Adipose tissue (tissue), 3 donors: ENCODE measurements at regions not wholly inside any gene's neighbourhood (a gene's known extent, or its start where the extent isn't known, plus 50 kb on each side); places are given as distances from the start of the nearest gene placed in this dataset.
"Not testable (repeated sequence)": the region's sequence is repeated elsewhere in the genome, so short reads cannot be mapped to it uniquely, and the experiment has no call there.

Experiments used
- H3K27ac ChIP-seq: one replicate; pipeline ENCODE4 v1.5.1; 2013; ENCODE audit warnings: low read depth, low read length
- WGBS, 3 donors: extraction: QIAGEN DNeasy Blood & Tissue Kit; methylation state at CpG; one replicate each; pipeline ENCODE4 v1.1.7; 2013; 5-methylcytosine and 5-hydroxymethylcytosine counted together
- donor health status: healthy with polysubstance abuse.
- donor health status: Bipolar disorder and iron deficiency.
- donor health status: healthy.

DNA sequence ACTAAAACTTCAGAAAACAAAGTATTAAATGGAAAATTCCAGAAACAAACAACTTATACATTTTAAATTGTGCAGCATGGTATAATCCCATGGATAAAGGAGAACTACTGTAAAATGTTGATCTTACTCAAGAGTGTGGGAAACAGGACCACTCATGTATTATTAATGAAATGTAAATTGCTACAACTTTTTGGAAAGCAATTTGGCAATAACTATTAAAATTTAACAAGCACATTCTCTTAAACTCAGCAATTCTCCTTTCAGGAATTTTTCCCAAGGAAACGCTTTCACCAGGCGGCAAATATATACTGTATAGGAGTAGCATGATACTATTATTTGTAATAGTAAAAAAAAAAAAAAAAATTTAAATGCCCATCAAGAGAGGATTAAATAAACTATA is 284.5 kb upstream of the AMIGO2 start:
- no peak overlapping the region for H3K27ac ChIP-seq
- WGBS, 3 donors: 96 to 98% (median 97%) methylated on average over 2 of the region's 2 CpGs

DNA sequence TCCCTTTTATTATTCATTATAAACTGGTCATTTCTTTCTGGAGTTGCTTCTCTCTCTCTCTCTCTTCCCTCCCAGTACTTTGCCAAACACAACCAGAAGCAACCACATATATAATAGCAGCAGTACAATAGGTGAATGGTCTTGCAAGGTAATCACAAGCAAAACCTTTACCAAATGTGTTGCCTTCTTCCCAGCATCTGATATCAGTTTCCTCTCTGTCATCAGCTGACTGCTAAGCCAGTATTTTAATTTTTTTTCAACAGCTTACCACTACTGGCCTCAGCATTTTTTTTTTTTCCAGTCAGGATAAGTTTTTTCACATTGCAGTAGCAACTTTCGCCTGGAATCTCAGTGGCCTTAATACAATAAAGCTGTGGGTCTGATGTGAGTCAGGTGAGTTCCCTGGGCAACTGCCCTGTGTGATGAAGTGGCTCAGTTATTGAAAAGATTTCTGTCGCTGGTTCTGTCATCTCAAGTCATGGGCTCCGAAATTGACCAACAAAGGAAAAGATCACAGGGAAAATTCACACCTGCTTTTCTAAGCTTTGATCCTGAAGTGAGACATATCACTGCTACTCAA is 282.5 kb upstream of the AMIGO2 start:
- 59 to 82% (median 81%) methylated on average over 3 of the region's 3 CpGs for WGBS, 3 donors
- no peak overlapping the region for H3K27ac ChIP-seq

- no peak overlapping the region for H3K27ac ChIP-seq
- WGBS, 3 donors: 48 to 71% (median 53%) methylated on average over 7 of the region's 7 CpGs
Measured at GRCh38 chr12:47361389-47362021, 281.7 kb upstream of the AMIGO2 start.

- no peak overlapping the region for H3K27ac ChIP-seq
- 33 to 60% (median 36%) methylated on average over 4 of the region's 4 CpGs for WGBS, 3 donors
Measured at GRCh38 chr12:47360771-47361388, 281.1 kb upstream of the AMIGO2 start.

DNA sequence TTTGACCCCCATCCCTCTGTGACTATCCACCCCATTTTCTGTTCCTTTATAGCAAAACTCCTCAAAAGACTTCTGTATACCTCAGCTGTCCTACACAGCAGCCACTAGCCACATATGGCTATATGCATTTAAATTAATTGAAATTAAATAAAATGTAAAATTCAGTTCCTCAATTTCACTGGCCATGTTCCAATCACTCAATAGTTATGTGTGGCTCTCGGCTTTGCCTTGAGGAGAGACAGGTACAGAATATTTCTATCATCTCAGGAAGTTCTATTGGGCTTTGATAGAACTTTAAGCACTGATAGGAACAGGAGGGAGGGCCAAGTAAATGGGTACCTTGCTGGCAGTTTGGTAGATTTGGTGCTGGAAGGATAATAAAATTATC is 280.3 kb upstream of the AMIGO2 start:
- 40 to 65% (median 65%) methylated on average over 1 of the region's 1 CpG for WGBS, 3 donors
- no peak overlapping the region for H3K27ac ChIP-seq

- no peak overlapping the region for H3K27ac ChIP-seq
- WGBS, 3 donors: 87 to 90% (median 87%) methylated on average over 7 of the region's 7 CpGs
Measured at GRCh38 chr12:47359310-47360092, 279.7 kb upstream of the AMIGO2 start.

GRCh38 chr12:47357006-47357405 is 277.2 kb upstream of the AMIGO2 start:
- 83 to 90% (median 86%) methylated on average over 8 of the region's 8 CpGs for WGBS, 3 donors
- H3K27ac ChIP-seq: not testable (repeated sequence)

DNA sequence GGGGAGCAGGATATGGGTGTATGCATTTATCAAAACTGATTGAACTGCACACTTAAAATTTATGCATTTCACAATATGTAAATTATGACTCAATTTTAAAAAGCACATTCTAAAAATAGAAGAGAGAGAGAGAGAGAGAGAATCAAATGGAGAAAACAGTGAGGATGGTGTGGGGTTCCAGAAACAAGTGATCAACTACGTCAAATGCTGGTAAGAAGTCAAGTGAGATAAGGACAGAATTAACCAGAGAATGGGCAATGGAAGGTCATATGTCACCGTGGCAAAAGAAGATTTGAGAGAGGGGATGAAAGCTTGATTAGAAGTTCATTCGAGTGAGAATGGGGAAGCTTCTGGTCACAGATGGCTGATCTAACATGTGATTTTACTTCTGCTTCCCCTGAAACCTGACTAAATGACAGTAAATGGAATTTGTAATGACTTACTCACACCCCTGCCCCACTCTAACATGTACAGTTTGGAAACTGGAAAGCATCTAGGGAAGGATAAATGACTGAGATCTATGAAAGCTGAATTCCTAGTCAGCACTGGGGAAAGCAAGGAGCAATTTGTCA is 276.5 kb upstream of the AMIGO2 start:
- 40 to 68% (median 63%) methylated on average over 3 of the region's 3 CpGs for WGBS, 3 donors
- no peak overlapping the region for H3K27ac ChIP-seq

- WGBS, 3 donors: 66 to 86% (median 68%) methylated on average over 6 of the region's 6 CpGs
- no peak overlapping the region for H3K27ac ChIP-seq
Measured at GRCh38 chr12:47353508-47353907, 273.7 kb upstream of the AMIGO2 start.

DNA sequence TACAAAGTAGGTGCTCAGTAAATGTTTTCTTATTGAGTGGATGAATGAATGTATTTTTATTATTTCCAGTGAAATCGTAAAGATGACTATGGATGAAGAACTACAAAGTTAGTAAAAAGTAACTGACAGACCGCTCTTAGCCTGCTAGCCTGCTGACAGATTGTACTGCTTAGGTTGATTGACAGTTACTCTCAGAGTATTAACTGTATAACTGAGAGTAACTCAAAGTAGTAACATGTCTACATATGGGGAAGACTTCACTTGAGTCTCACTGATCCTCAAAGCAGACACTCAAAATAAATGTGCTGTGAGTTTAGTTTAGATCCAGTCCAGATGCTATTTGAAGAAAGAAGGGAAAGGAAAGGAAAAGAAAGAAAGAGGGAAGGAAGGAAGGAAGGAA is 272.3 kb upstream of the AMIGO2 start:
- WGBS, 3 donors: 90 to 96% (median 96%) methylated on average over 2 of the region's 2 CpGs
- no peak overlapping the region for H3K27ac ChIP-seq

DNA sequence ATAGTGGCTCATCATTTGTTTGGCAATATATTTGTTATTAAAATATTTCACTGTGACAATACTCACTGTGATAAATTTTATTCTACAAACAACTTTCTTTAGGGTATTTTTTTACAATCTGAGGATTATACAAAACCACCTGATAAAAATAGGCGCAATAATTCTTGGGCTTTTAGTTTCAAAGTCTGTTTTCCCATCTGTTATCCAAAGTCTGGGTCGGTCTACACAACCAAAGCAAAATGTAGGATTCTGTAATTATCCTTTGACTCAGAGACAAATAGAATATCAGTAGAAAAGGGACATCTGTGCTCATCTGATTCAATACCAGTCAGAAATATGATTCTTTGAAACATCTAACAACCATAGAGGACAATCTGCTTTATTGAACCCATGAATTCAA is 271.8 kb upstream of the AMIGO2 start:
- H3K27ac ChIP-seq: no peak overlapping the region
- WGBS, 3 donors: 93 to 95% (median 95%) methylated on average over 2 of the region's 2 CpGs

DNA sequence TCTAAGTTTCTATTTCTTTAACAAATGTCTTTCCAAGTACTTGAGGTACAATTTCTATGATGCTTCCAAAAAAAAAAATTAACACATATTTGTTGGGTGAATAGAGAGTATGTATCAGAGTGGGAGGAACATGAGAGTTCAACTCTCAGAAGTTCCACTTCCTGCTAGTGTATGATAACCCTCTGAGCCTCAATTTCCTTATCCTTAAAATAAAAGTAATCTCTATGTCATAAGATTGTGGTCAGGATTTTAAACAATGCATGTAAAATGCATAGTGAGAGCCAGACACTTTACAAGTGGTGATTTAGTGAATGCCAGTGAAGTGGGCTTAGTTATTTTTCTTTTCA is 270.3 kb upstream of the AMIGO2 start:
- no peak overlapping the region for H3K27ac ChIP-seq

DNA sequence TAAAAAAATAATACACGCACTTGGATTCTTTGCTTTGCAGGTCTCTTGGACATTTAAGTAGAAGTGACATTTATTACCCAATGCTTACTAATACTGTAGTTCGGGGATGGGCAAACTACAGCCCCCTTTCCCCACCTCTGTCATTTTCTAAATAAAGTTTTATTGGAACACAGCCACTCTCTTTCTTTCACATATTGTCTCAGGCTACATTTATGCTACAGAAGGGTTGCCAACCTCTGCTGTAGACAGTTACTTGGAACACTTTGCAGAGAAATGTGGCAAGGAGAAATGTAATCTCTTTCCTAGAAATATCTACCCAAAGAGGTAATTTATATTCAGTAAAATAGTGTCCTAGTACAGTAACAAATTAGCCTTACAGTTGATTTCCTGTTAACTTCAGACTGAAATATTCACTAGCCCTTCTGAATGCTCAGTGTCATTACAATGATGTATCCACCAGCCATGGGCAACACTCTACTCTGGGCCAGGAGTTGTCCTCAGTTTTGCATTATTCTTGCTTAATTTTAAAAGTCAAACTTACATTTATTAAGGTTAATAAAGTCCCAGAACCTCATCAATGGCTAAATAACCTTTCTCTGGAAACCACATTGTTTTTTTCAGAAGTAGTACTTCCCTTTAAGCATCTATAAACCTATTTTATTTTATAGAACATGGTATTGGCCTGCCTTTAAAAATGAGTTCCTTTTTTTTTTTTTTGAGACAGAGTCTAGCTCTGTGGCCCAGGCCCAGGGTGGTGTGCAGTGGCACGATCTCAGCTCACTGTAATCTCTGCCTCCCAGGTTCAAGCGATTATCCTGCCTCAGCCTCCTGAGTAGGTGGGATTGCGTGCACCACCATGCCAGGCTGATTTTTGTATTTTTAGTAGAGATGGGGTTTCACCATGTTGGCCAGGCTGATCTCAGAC is 269.6 kb upstream of the AMIGO2 start:
- no peak overlapping the region for H3K27ac ChIP-seq
- 63 to 86% (median 85%) methylated on average over 5 of the region's 5 CpGs for WGBS, 3 donors

- WGBS, 3 donors: 77 to 83% (median 78%) methylated on average over 1 of the region's 1 CpG
Measured at GRCh38 chr12:47348206-47348605, 268.4 kb upstream of the AMIGO2 start.

GRCh38 chr12:47346251-47347019 is 266.7 kb upstream of the AMIGO2 start:
- no peak overlapping the region for H3K27ac ChIP-seq
- 41 to 87% (median 80%) methylated on average over 4 of the region's 4 CpGs for WGBS, 3 donors

More at GRCh38 chr12:47348206-47348605, 268.4 kb upstream of the AMIGO2 start:
- H3K27ac ChIP-seq: no peak overlapping the region

- H3K27ac ChIP-seq: no peak overlapping the region
- WGBS, 3 donors: 73 to 91% (median 90%) methylated on average over 2 of the region's 2 CpGs
Measured at GRCh38 chr12:47343684-47344567, 264.2 kb upstream of the AMIGO2 start.
